ENCODE measurements at regions not wholly inside any gene's neighbourhood (a gene's known extent, or its start where the extent isn't known, plus 50 kb on each side); places are given as distances from the start of the nearest gene placed in this dataset.

- TF ChIP-seq CTCF (IDR thresholded peaks at IDR 0.05 in 4 of 5, conservative IDR thresholded peaks at IDR 0.05 in 1 of 5): no peak
- TF ChIP-seq POLR2A (IDR thresholded peaks at IDR 0.05): no peak
- in situ Hi-C loops (cut with MboI; ENCODE audit: low sequenced_read_pairs in 4 of 4) (no loop called here), intact Hi-C loops (cut with DNase I; ENCODE audit: low total_unique reads) (no loop called here)
- Histone ChIP-seq H3K36me3 (no peaks in the 10 kb centered on the region), H3K27ac (no peak overlapping the region), H3K4me1 (no peaks in the 10 kb centered on the region), H3K9me3 (no peaks in the 10 kb centered on the region), H3K4me3 (no peak overlapping the region), H3K27me3 (no peaks in the 10 kb centered on the region)
- DNase-seq (no peak), ATAC-seq (no peak)
Observed at GRCh38 chr4:133775469-133775868, 426.1 kb downstream of the PABPC4L start.

GRCh38 chr4:133759428-133759827 lies 442.2 kb downstream of the PABPC4L start:
- no peak overlapping the region for H3K4me3 ChIP-seq
- no peaks in the 10 kb centered on the region for H3K4me1 ChIP-seq
- no peak for ATAC-seq
- in situ Hi-C loops (cut with MboI; ENCODE audit: low sequenced_read_pairs in 4 of 4) (no loop called here), intact Hi-C loops (cut with DNase I; ENCODE audit: low total_unique reads) (no loop called here)
- no peak overlapping the region for H3K27ac ChIP-seq
- no peak for DNase-seq
- H3K9me3 ChIP-seq: no peaks in the 10 kb centered on the region
- no peaks in the 10 kb centered on the region for H3K27me3 ChIP-seq
- TF ChIP-seq CTCF (IDR thresholded peaks at IDR 0.05 in 4 of 5, conservative IDR thresholded peaks at IDR 0.05 in 1 of 5) (no peak), POLR2A (IDR thresholded peaks at IDR 0.05) (no peak)
- H3K36me3 ChIP-seq: no peaks in the 10 kb centered on the region

GRCh38 chr4:133741766-133742165 lies 459.8 kb downstream of the PABPC4L start:
- in situ Hi-C loops (cut with MboI; ENCODE audit: low sequenced_read_pairs in 4 of 4): no loop called here
- ATAC-seq: no peak

GRCh38 chr4:133720001-133720400 lies 481.6 kb downstream of the PABPC4L start:
- H3K9me3 ChIP-seq: no peaks in the 10 kb centered on the region
- no peaks in the 10 kb centered on the region for H3K4me1 ChIP-seq
- DNase-seq: no peak
- in situ Hi-C loops (cut with MboI; ENCODE audit: low sequenced_read_pairs in 4 of 4): no loop called here
- H3K27me3 ChIP-seq: no peaks in the 10 kb centered on the region
- no peak overlapping the region for H3K27ac ChIP-seq
- no peak overlapping the region for H3K4me3 ChIP-seq
- ATAC-seq: no peak
- TF ChIP-seq POLR2A (IDR thresholded peaks at IDR 0.05): no peak
- TF ChIP-seq CTCF (IDR thresholded peaks at IDR 0.05 in 4 of 5, conservative IDR thresholded peaks at IDR 0.05 in 1 of 5): no peak
- H3K36me3 ChIP-seq: no peaks in the 10 kb centered on the region
- intact Hi-C loops (cut with DNase I; ENCODE audit: low total_unique reads): no loop called here

More at GRCh38 chr4:133741766-133742165, 459.8 kb downstream of the PABPC4L start:
- no peak for DNase-seq
- H3K4me3 ChIP-seq: no peak overlapping the region
- no peak overlapping the region for H3K27ac ChIP-seq
- no peaks in the 10 kb centered on the region for H3K4me1 ChIP-seq
- intact Hi-C loops (cut with DNase I; ENCODE audit: low total_unique reads): no loop called here
- TF ChIP-seq CTCF (IDR thresholded peaks at IDR 0.05 in 4 of 5, conservative IDR thresholded peaks at IDR 0.05 in 1 of 5) (no peak), POLR2A (IDR thresholded peaks at IDR 0.05) (no peak)
- no peaks in the 10 kb centered on the region for H3K36me3 ChIP-seq
- H3K9me3 ChIP-seq: no peaks in the 10 kb centered on the region
- H3K27me3 ChIP-seq: no peaks in the 10 kb centered on the region

- no peaks in the 10 kb centered on the region for H3K9me3 ChIP-seq
- H3K4me3 ChIP-seq: no peak overlapping the region
- DNase-seq: no peak
- intact Hi-C loops (cut with DNase I; ENCODE audit: low total_unique reads): no loop called here
- no peak for ATAC-seq
- H3K4me1 ChIP-seq: no peaks in the 10 kb centered on the region
- no peak overlapping the region for H3K27ac ChIP-seq
- no peaks in the 10 kb centered on the region for H3K27me3 ChIP-seq
- no peak for TF ChIP-seq POLR2A (IDR thresholded peaks at IDR 0.05)
- no peak for TF ChIP-seq CTCF (IDR thresholded peaks at IDR 0.05 in 4 of 5, conservative IDR thresholded peaks at IDR 0.05 in 1 of 5)
- in situ Hi-C loops (cut with MboI; ENCODE audit: low sequenced_read_pairs in 4 of 4): no loop called here
- no peaks in the 10 kb centered on the region for H3K36me3 ChIP-seq
Observed at GRCh38 chr4:133719098-133719497, 482.5 kb downstream of the PABPC4L start.
